Fibroblast of villous mesenchyme (primary cell): ENCODE measurements at regions not wholly inside any gene's neighbourhood (a gene's known extent, or its start where the extent isn't known, plus 50 kb on each side); places are given as distances from the start of the nearest gene placed in this dataset.

Source experiments
- DNase-seq: peaks from one replicate; pipeline ENCODE4 v3.0.0-alpha.2; 2010; ENCODE audit warnings: low read depth
- H3K4me3 ChIP-seq: 2 replicates; pipeline ENCODE4 v1.5.1; 2011; ENCODE audit warnings: low read depth, mild to moderate bottlenecking, low read length
- CTCF ChIP-seq: IDR thresholded peaks from 2 replicates; pipeline ENCODE4 v1.5.1; 2012; ENCODE audit warnings: low read depth, mild to moderate bottlenecking, low read length; ENCODE audit not compliant: insufficient read depth

DNA sequence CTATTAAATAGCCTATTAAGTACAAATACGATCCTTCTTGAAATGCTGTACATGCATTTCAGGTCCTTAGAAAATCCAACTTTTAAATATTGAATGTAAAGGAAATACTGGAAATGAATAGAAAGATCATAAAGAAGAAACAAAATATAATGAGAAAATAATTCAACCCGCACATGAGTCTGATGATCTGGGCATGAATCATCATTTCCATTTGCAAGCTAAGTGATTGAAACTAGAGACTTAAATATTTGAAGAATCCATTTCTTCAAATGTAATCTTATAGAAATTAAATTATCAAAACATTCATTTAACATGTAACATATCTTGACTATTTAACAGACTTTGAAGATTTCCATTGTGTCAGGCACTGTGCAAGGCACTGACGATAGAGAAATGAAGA, 977.0 kb downstream of the TFAP2A start:
- TF ChIP-seq CTCF: no peak
- H3K4me3 ChIP-seq: no peak overlapping the region
- DNase-seq: no peak

DNA sequence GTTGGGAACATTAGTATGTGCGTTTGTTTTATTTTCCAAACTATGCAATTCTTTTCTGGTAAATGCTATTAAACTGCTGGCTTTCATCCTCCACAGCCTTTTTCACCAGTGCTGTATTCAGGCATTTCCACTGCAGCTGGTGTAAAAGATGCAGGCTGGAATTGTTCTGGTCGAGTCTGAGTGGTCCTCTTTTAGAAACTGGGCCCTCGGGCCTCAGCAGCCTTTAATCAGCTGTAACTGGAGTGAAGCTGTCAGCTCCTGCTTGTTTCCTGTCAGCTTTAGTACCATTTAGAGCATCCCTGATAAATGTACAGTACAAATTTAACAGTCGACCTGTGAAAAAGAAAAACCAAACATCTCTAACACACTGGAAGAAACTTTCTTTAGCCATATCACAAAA, 979.6 kb downstream of the TFAP2A start:
- H3K4me3 ChIP-seq: no peak overlapping the region
- no peak for TF ChIP-seq CTCF
- no peak for DNase-seq

- no peak for TF ChIP-seq CTCF
- no peak overlapping the region for H3K4me3 ChIP-seq
- DNase-seq: no peak
These were observed 982.9 kb downstream of the TFAP2A start for GRCh38 chr6:9431945-9432344.

DNA sequence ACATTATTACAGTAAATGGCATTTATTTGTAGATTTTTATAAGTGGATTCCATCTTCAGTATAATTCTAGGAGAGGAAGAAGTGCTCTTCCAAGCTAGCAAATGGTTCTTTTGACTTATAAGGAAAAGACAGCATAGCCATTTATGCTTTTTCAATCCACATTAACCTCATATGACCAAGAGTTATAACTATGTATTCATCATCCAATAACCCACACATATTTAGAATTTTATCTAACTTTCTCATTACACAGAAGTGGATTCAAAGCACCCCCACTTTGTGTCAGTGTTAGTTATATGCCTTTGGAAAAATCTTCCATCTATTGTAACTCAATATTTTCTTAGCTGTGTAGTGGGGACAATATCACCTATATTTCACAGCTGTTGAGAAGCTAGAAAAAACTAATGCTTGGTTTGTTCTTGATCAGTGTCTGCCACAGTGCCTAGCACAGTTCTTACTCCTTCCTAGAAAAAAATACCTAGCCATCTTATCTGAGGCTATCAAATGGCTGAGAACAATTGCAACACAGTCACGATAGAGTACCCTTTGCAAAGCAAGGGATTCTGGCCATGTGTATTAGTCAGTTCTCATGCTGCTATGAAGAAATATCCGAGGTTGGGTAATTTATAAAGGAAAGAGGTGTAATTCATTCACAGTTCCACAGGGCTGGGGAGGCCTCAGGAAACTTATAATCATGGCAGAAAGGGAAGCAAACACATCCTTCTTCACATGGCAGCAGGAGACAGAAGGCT, 986.3 kb downstream of the TFAP2A start:
- TF ChIP-seq CTCF: no peak
- DNase-seq: peak; percentile 20
- H3K4me3 ChIP-seq: no peak overlapping the region

DNA sequence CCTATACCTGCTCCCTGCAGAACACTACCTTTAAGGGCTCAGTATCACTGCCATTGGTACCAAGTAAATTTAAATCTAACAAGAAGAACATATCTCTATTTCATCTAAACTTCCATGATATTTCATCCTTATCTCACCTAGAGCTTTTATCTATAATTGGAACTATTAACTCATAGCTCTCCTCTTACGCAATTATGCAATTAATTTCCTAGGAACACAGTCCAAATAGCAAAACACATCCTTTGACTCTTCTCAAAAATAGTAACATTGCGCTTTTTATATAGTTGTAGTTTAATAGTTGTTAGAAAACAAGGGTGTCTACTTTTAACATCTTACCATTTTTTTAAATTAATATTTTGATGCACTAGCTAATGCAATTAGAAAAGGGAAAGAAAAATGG, 986.8 kb upstream of the SLC35B3 start:
- no peak overlapping the region for H3K4me3 ChIP-seq
- no peak for TF ChIP-seq CTCF
- no peak for DNase-seq

DNA sequence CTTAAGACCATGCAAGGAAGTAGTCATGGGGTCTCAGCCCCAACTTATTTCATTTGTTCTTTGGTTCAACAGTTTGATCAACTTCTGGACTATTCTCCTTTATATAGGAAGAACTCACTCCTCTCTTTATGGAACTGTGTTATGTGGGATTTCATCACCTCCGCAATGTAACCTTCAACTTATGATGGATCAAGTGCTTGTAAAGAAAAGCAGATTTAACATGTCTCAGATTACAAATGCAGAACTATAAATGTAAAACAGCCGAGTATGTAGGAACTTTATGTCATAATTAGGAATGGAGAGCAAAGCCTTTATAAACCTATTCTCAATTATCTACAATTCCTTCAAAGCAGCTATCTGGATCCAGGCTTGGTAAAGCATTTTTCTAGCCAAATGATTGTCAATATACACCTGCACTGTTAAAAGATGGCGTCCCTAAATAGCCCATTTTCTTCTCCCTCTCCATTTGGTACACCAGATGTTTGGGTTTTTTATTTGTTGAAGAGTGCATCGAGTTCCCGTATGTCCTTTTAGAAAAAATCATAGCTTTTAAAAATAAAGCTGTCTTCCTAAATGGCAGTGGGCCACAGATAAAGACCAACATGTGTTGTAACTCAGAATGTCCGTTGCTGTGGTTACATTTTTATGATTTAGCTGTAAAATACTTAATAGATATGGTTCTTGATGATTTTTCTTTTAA, 985.1 kb upstream of the SLC35B3 start:
- TF ChIP-seq CTCF: no peak
- DNase-seq: peak; percentile 21
- H3K4me3 ChIP-seq: no peak overlapping the region
